ENCODE measurements at regions not wholly inside any gene's neighbourhood (a gene's known extent, or its start where the extent isn't known, plus 50 kb on each side); places are given as distances from the start of the nearest gene placed in this dataset.

DNA sequence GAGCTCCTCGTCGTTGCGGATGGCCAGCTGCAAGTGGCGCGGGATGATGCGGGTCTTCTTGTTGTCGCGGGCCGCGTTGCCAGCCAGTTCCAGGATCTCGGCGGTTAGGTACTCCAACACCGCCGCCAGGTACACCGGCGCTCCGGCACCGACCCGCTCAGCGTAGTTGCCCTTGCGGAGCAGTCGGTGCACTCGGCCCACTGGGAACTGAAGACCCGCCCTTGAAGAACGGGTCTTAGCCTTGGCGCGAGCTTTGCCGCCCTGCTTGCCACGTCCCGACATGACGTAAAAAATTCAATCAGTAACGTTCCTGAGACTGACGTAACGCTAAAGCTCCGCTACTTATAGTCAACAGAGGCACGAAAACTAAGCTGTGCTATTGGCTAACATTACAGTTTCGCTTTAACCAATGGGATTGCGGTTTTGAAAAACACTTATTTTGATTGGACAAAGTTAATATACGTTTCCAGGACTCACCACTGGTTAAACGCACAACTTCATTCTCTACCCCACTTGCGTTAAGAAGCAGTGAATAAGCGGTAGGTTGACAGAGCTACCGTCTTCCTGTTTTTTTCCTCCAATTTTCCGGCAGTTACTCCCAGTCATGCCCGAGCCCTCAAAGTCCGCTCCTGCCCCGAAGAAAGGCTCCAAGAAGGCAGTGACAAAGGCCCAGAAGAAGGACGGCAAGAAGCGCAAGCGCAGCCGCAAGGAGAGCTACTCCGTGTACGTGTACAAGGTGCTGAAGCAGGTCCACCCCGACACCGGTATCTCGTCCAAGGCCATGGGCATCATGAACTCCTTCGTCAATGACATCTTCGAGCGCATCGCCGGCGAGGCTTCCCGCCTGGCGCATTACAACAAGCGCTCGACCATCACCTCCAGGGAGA is 73.9 kb downstream of the OR2B2 start (continued):
- no peak for TF ChIP-seq RBAK (CRISPR knock-in tag; IDR thresholded peaks at IDR 0.05)
- peak; percentile 66 for TF ChIP-seq ASH2L (IDR thresholded peaks at IDR 0.05; ENCODE audit: insufficient read length, low read depth, low read length)
- TF ChIP-seq, protein P1, sequence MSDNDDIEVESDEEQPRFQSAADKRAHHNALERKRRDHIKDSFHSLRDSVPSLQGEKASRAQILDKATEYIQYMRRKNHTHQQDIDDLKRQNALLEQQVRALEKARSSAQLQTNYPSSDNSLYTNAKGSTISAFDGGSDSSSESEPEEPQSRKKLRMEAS (IDR thresholded peaks at IDR 0.05) = peak; percentile 67
- TF ChIP-seq NCOA2 (CRISPR knock-in tag; IDR thresholded peaks at IDR 0.05) = peak; percentile 35; the same call in 1 of the 2 replicates
- TF ChIP-seq, protein P2, sequence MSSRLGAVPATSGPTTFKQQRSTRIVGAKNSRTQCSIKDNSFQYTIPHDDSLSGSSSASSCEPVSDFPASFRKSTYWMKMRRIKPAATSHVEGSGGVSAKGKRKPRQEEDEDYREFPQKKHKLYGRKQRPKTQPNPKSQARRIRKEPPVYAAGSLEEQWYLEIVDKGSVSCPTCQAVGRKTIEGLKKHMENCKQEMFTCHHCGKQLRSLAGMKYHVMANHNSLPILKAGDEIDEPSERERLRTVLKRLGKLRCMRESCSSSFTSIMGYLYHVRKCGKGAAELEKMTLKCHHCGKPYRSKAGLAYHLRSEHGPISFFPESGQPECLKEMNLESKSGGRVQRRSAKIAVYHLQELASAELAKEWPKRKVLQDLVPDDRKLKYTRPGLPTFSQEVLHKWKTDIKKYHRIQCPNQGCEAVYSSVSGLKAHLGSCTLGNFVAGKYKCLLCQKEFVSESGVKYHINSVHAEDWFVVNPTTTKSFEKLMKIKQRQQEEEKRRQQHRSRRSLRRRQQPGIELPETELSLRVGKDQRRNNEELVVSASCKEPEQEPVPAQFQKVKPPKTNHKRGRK (CRISPR knock-in tag; IDR thresholded peaks at IDR 0.05) = 0 out of 2 replicates have a peak, but pooled peaks have one; percentile 41
- peak; percentile 50; the same call in 1 of the 2 replicates for TF ChIP-seq ZSCAN25 (CRISPR knock-in tag; IDR thresholded peaks at IDR 0.05)
- peak; percentile 81 for TF ChIP-seq ZNF501 (CRISPR knock-in tag; IDR thresholded peaks at IDR 0.05)
- TF ChIP-seq, protein P3, sequence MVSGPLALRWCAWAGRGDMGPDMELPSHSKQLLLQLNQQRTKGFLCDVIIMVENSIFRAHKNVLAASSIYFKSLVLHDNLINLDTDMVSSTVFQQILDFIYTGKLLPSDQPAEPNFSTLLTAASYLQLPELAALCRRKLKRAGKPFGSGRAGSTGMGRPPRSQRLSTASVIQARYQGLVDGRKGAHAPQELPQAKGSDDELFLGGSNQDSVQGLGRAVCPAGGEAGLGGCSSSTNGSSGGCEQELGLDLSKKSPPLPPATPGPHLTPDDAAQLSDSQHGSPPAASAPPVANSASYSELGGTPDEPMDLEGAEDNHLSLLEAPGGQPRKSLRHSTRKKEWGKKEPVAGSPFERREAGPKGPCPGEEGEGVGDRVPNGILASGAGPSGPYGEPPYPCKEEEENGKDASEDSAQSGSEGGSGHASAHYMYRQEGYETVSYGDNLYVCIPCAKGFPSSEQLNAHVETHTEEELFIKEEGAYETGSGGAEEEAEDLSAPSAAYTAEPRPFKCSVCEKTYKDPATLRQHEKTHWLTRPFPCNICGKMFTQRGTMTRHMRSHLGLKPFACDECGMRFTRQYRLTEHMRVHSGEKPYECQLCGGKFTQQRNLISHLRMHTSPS (CRISPR knock-in tag; IDR thresholded peaks at IDR 0.05; ENCODE audit: low read depth) = no peak
- no peak for TF ChIP-seq ZEB1 (IDR thresholded peaks at IDR 0.05; ENCODE audit: insufficient replicate concordance, low read depth)
- peak; percentile 58; the same call in 1 of the 2 replicates for TF ChIP-seq ZNF788 (CRISPR knock-in tag; IDR thresholded peaks at IDR 0.05; ENCODE audit: borderline replicate concordance)
- TF ChIP-seq YY1 (IDR thresholded peaks at IDR 0.05; ENCODE audit: insufficient read depth, insufficient replicate concordance, low read depth, low read length) = peak; percentile 30
- no peak for TF ChIP-seq ZNF839 (CRISPR knock-in tag; IDR thresholded peaks at IDR 0.05; ENCODE audit: borderline replicate concordance)
- TF ChIP-seq ZNF629 (CRISPR knock-in tag; conservative IDR thresholded peaks at IDR 0.05) = 0 out of 2 replicates have a peak, but pooled peaks have one; percentile 30
- TF ChIP-seq ZNF10 (CRISPR knock-in tag; IDR thresholded peaks at IDR 0.05; ENCODE audit: borderline replicate concordance, low read depth) = no peak
- no peak for TF ChIP-seq ZNF264 (CRISPR knock-in tag; IDR thresholded peaks at IDR 0.05)
- TF ChIP-seq BORCS8-MEF2B (CRISPR knock-in tag; IDR thresholded peaks at IDR 0.05) = no peak; the same call in 1 of the 2 replicates
- TF ChIP-seq ZSCAN31 (CRISPR knock-in tag; IDR thresholded peaks at IDR 0.05; ENCODE audit: low read depth) = no peak; the same call in 1 of the 2 replicates
- TF ChIP-seq NBN (conservative IDR thresholded peaks at IDR 0.05) = no peak
- TF ChIP-seq, protein P4, sequence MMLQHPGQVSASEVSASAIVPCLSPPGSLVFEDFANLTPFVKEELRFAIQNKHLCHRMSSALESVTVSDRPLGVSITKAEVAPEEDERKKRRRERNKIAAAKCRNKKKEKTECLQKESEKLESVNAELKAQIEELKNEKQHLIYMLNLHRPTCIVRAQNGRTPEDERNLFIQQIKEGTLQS (CRISPR knock-in tag; IDR thresholded peaks at IDR 0.05) = peak; percentile 66; the same call in 1 of the 2 replicates
- peak; percentile 53; the same call in 1 of the 2 replicates for TF ChIP-seq CCDC6 (CRISPR knock-in tag; IDR thresholded peaks at IDR 0.05)
- TF ChIP-seq FLYWCH1 (CRISPR knock-in tag; IDR thresholded peaks at IDR 0.05) = no peak
- TF ChIP-seq PRMT3 (CRISPR knock-in tag; IDR thresholded peaks at IDR 0.05; ENCODE audit: borderline replicate concordance, low read depth) = peak; percentile 74; the same call in 1 of the 2 replicates
- TF ChIP-seq ZNF850 (CRISPR knock-in tag; conservative IDR thresholded peaks at IDR 0.05) = peak; percentile 36; the same call in 1 of the 2 replicates
- TF ChIP-seq SP4 (CRISPR knock-in tag; IDR thresholded peaks at IDR 0.05) = peak; percentile 70; the same call in 1 of the 2 replicates
- peak; percentile 7; the same call in 1 of the 2 replicates for TF ChIP-seq ZNF746 (CRISPR knock-in tag; IDR thresholded peaks at IDR 0.05)
- TF ChIP-seq MEIS2 (CRISPR knock-in tag; IDR thresholded peaks at IDR 0.05) = peak; percentile 78; the same call in 1 of the 2 replicates
- peak; percentile 97 for TF ChIP-seq NAIF1 (CRISPR knock-in tag; IDR thresholded peaks at IDR 0.05; ENCODE audit: borderline replicate concordance)

All from HepG2 (cell line).